ENCODE measurements at regions not wholly inside any gene's neighbourhood (a gene's known extent, or its start where the extent isn't known, plus 50 kb on each side); places are given as distances from the start of the nearest gene placed in this dataset.

DNA sequence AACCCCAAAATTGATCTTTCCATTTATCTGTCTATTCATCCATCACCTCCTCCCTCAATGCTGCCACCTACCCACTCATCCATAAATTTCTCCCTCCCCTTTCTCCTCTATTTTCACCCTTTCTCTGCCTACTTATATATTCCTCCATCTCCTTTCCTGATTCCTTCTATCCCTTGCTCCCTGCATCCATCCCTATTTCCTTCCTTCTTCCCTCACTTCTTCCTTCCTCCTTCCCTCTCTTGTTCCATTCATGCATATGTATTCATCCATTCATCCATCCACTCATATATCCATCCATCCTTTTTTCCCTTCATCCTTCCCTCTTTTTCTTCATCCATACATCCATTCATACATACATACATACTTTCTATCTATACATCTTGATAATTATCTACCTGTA lies 76.3 kb upstream of the GGTLC1 start:
- Mint-ChIP-seq H3K9me3 (ENCODE audit: low read depth) (no peaks in the 10 kb centered on the region), H3K4me1 (ENCODE audit: low read depth) (no peaks in the 10 kb centered on the region), H3K27ac (no peak overlapping the region), H3K4me3 (ENCODE audit: low read depth) (no peak overlapping the region), H3K27me3 (peaks cover 14% of the 10 kb centered on the region), H3K36me3 (ENCODE audit: insufficient read depth) (no peaks in the 10 kb centered on the region)
- no peak for TF ChIP-seq CTCF (IDR thresholded peaks at IDR 0.05; ENCODE audit: unreplicated experiment)
- DNase-seq (ENCODE audit: low spot score, unreplicated experiment) = no peak

GRCh38 chr20:24064092-24064491 lies 75.5 kb upstream of the GGTLC1 start:
- no peak overlapping the region for H3K27ac Mint-ChIP-seq
- no peak for TF ChIP-seq CTCF (IDR thresholded peaks at IDR 0.05; ENCODE audit: unreplicated experiment)
- H3K36me3 Mint-ChIP-seq (ENCODE audit: insufficient read depth) = no peaks in the 10 kb centered on the region
- H3K9me3 Mint-ChIP-seq (ENCODE audit: low read depth) = no peaks in the 10 kb centered on the region
- H3K4me3 Mint-ChIP-seq (ENCODE audit: low read depth) = no peak overlapping the region
- no peak for DNase-seq (ENCODE audit: low spot score, unreplicated experiment)
- no peaks in the 10 kb centered on the region for H3K4me1 Mint-ChIP-seq (ENCODE audit: low read depth)
- peaks cover 14% of the 10 kb centered on the region for H3K27me3 Mint-ChIP-seq

GRCh38 chr20:24063100-24063499 lies 74.5 kb upstream of the GGTLC1 start:
- no peak overlapping the region for H3K4me3 Mint-ChIP-seq (ENCODE audit: low read depth)

DNA sequence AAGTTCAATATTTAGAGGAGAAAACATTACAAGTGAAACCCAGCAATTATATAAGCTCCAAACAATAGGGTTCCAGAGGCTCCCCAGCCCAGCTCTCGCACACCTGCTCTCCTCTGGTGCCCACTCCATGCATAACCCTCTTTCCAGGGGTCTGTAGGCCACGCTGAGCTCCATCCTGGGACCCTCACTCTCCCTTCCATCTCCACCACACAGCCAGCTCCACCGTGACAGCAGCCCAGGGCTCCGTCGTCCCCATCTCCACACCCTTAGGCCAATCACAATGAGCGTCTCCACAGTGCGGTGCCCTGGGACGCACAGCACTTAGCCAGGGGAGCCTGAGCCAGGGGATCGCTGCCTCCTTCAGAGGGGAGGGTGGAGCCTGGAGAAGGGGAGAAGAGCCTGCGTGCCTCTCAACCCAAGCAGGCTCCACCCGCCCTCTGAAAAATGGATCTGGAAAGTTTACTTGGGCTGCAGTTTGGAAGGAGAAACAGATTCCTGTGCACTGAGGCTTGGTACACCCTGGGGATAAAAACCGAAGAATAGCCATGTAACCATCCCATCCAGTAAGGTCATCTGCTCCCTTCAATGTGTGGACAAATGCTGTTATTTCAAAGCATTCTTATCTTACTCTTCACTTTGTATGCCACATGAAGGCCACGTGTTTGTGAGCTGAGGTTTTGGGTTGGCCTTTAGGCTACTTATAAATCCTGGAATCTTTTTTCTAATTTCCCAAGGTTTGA lies 72.4 kb upstream of the GGTLC1 start:
- Mint-ChIP-seq H3K9me3 (ENCODE audit: low read depth) (no peaks in the 10 kb centered on the region), H3K4me3 (ENCODE audit: low read depth) (no peak overlapping the region), H3K27ac (no peak overlapping the region), H3K36me3 (ENCODE audit: insufficient read depth) (no peaks in the 10 kb centered on the region), H3K27me3 (peaks cover 9% of the 10 kb centered on the region), H3K4me1 (ENCODE audit: low read depth) (no peaks in the 10 kb centered on the region)
- no peak for TF ChIP-seq CTCF (IDR thresholded peaks at IDR 0.05; ENCODE audit: unreplicated experiment)
- DNase-seq (ENCODE audit: low spot score, unreplicated experiment) = no peak

More at GRCh38 chr20:24063100-24063499, 74.5 kb upstream of the GGTLC1 start:
- Mint-ChIP-seq H3K27me3 (peaks cover 14% of the 10 kb centered on the region), H3K9me3 (ENCODE audit: low read depth) (no peaks in the 10 kb centered on the region), H3K27ac (no peak overlapping the region), H3K36me3 (ENCODE audit: insufficient read depth) (no peaks in the 10 kb centered on the region), H3K4me1 (ENCODE audit: low read depth) (no peaks in the 10 kb centered on the region)
- DNase-seq (ENCODE audit: low spot score, unreplicated experiment) = no peak
- TF ChIP-seq CTCF (IDR thresholded peaks at IDR 0.05; ENCODE audit: unreplicated experiment) = no peak

GRCh38 chr20:24059174-24059573 lies 70.6 kb upstream of the GGTLC1 start:
- TF ChIP-seq CTCF (IDR thresholded peaks at IDR 0.05; ENCODE audit: unreplicated experiment) = no peak
- Mint-ChIP-seq H3K27me3 (peaks cover 4% of the 10 kb centered on the region), H3K9me3 (ENCODE audit: low read depth) (no peaks in the 10 kb centered on the region), H3K4me3 (ENCODE audit: low read depth) (no peak overlapping the region), H3K4me1 (ENCODE audit: low read depth) (no peaks in the 10 kb centered on the region), H3K36me3 (ENCODE audit: insufficient read depth) (no peaks in the 10 kb centered on the region), H3K27ac (no peak overlapping the region)
- no peak for DNase-seq (ENCODE audit: low spot score, unreplicated experiment)

All from progenitor cell of endocrine pancreas (in vitro differentiated cells).